Germinal center (tissue), 1 donor: ENCODE measurements at regions not wholly inside any gene's neighbourhood (a gene's known extent, or its start where the extent isn't known, plus 50 kb on each side); places are given as distances from the start of the nearest gene placed in this dataset.
"Not testable (repeated sequence)": the region's sequence is repeated elsewhere in the genome, so short reads cannot be mapped to it uniquely, and the experiment has no call there.

Experiments used
- DNase-seq: peaks from one replicate; pipeline ENCODE4 v3.0.0; 2012; ENCODE audit warnings: mixed read lengths, low spot score

DNA sequence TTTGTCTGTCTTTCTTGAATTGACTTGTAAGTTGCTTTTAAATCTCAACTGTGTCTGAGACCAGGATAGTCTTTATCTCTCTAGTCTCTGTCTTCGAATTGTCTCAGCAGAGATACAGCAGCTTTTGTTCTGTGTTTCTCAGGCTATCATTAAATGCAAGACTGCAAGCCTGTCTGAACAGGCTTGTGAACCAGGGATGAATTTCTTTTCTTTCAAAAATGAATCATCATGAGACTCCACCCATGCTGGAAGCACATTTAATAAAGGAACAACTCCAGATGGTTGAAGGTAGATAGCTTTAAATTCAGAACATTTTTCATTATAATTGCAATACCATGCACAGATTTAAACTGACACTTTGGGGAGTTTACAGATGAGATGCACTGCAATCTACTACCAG lies 155.9 kb downstream of the SEC23IP start:
- no peak for DNase-seq

DNA sequence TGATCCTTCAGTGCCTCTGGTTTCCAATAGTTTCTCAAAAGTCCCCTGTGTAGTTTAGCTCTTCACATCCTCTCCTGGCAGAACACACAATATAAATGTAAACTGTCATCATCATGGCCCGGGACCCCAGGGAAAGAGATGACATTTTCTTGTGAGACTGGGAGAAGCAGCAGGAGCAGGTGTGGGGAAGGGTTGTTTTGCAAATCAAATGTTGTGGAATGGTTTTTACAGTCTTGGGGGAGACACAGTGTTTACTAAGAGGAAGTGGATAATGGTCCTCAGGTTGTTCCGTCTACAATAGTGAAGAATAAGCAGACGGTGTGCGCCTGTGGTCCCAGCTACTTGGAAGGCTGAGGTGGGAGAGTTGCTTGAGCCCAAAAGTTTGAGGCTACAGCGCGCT lies 159.1 kb downstream of the SEC23IP start:
- peak; percentile 10 for DNase-seq

DNA sequence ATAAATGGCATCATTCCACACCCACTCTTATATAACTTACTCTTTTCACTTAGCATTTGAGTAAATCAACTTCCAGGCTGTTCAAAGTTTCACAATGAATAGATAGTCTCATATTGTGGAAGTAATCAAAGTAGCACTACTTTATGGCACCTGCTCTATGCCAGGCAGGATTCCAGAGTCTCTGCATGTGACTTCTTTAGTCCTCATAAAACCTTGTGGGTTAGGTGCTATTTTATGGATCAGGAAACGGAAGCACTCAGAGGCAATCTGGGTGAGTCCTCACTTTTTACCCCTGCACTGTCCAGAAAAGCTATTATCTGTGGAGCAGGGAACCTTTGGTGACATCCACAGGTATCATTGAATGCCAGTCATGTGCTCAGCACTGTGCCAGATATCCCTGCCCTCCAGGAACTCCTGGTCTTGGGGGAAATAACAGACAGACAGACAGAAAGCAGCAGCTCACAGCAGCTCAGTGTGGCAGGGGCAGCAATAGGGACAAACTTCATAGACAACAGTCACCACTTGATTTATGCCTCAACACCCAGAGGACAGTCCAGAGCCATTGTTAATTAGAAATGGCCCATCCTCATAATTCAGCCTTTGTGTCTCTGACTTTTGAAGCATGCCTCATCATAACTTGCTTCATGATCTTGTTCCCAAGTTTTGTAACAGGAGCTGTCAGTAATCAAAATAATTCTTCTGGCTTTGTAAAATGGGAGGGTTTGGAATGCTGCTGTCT lies 160.6 kb downstream of the SEC23IP start:
- no peak for DNase-seq

DNA sequence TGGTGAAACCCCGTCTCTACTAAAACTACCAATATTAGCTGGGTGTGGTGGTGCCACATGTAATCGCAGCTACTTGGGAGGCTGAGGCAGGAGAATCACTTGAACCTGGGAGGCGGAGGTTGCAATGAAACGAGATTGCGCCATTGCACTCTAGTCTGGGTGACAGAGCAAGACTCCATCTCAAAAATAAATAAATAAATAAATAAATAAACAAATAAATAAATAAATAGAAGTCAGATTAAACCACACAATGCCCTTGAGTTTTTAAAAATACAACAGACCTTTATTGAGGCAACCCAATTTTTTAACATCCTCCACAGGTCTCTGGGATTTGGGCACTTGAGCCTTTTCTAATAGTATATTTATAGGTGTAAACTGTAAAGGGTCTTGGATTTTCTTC lies 167.3 kb downstream of the SEC23IP start:
- not testable (repeated sequence) for DNase-seq

DNA sequence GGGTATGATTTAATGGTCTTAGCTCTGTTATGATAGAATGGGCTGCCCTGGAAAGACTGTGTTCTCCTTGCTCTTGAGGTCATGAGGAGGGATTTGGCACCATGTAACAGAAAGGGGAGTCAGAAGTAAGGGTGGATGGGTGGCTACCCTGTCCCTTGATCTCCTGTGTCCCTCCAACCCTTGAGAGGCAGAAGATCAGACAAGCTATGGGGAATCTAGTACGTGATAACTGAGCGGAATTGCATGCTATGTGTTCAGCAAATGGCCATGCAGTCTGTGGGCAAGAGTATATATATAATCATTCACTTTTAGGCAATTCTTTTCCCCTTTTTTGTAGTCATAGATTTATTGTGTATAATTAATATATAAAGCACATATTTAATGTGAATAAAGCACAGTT lies 174.9 kb downstream of the SEC23IP start:
- no peak for DNase-seq

DNA sequence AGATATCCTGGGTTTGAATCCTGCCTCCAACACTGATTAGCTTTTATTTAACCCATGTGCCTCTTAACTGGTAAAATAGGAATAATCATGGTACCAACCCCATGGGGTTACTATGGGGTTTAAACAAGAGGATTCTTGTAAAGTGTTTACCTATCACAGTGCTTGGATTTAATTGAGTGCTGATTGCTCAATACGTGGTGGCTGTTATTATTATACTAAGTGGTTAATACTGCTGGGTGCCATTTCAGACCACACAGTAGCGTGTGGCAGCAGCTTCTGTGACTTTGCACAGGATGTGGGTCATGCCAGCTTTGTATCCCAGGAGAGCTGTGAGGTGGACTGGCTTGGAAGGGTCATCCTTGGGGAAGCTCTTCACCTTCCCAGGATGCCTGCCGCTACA lies 177.2 kb downstream of the SEC23IP start:
- no peak for DNase-seq

DNA sequence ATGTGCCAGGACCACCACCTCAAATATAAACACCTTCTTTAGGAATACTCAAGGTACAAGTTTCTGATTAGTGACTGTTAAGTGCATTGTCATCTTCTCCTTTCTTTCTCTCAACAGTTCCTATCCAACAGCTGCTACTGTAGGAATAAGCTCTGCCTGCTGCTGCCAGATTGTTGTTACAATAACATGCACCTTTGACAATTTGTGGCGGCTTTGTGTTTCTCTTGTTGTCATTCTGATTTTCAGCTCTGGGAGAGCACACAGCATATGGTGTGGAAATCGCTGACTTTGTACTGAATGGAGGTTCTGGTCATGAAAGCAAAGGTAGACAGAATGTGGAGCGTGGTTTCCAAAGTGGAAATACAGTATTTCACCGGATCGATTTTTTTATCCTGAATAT lies 182.8 kb downstream of the SEC23IP start:
- no peak for DNase-seq

DNA sequence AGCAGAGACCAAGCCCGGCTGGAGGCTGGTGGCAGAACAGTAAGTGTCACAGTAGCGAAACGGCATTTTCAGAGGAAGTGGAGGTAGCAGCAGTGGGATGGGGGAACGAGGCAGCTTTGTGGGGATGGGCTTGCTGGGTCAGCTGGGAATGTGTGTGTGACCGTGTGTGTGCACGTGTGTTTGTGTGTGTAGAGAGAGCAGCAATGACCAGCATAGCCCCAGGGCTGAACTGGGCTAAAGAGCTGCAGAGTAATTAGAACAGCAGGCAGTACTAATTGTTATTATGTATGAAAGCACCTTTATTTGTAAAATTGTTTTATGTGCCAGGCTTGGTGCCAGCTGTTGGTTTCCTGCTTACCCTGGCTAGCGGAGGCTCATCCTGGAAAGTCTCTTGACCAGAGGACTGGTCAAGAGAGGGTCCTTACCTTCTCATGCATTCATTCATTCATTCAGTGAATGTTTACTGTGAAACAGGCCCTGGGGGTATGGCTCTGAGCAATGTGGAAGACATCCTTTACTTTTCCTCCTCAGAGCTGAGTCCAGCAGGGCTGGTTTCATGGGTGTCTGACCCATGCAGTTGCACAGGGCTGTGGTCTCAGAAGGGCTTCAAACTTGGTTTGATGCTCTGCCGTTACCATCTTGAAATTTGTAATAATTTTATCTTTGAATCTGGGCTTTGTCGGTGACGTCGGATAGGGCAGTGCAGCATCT lies 184.6 kb downstream of the SEC23IP start:
- no peak for DNase-seq

DNA sequence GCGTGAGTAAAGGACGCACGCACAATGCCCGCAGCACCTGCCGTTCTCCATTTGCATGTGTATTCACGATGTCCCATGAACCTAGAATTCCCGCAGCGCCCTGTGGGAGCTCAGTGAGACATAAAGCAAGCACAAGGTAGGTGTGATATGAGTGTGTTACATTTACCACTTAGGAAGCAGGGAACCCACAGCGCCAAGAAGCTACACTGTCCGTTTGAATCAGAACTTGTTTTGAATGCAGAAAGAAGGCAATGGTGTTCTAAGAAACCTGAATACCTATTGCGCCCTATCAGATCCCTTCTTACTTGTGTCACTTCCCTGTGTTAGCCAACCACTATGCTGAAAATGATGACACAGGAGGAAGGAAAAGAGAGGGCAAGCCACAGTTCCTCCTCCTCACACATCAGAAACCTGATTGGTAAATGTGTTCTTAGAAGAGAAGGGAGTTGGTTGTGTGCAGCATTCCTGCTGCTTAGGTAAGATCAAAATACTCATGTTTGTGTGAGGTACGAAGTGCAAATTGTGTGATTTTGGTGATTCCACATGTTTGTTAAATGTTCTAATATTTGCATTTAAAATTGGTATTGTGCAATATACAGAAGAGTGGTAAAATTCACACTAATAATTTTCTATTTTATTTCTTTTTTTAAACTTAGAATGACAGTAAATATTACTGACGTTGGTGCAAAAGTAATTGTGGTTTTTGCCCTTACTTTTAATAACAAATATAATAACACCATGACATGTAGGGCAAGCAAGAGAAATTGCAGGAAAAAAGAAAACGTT lies 185.4 kb downstream of the SEC23IP start:
- DNase-seq, result peak; percentile 20

DNA sequence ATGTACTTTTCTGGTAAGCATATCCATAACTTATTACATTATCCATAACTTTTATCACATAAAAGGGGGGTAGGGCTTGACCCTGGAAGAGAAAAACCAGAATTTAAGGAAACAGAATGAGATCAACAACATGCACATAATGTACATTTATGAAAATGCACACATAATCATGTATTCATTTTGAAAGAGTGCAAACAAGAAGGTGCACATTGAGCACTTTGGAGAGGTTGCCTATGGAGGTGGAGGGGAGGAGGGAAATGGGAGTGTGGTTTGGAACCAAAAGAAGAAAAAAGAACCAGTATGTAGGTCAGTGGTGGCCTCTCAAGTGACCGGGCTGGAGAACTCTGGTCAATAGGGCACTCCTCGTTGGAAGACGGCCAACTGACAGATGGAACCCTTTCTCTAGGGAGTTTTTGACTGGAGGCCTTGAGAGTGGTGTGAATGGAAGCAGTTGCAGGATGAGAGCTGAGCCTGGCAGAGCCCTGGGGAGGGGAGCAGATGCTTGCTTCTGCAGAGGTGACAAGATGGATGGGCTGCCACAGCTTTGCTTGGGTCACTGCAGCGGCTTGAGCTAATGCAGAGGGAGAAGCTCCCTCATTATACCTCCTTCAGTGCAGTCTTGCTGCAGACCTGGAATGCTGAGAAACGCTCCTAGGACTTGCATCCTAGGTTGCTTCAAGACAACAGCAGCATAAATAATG lies 192.7 kb downstream of the SEC23IP start:
- no peak for DNase-seq

DNA sequence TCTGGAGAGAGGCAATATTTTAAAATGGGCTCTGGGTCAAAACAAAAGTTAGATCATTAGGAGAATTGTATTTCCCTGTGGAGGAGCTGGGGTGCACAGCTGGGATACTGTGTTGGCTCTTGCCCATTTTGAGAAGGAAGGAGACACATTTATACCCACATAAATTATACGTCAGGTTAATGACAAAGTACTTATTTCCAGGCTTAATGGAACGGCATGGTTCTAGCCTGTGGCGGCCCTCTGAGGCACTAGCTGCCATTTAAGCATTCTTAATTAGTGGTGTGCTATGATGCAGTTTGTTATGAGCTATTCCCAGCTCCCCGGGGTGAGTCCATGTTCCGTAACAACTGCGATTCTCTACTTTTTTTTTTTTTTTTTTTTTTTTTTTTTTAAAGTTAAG lies 193.5 kb downstream of the SEC23IP start:
- no peak for DNase-seq

DNA sequence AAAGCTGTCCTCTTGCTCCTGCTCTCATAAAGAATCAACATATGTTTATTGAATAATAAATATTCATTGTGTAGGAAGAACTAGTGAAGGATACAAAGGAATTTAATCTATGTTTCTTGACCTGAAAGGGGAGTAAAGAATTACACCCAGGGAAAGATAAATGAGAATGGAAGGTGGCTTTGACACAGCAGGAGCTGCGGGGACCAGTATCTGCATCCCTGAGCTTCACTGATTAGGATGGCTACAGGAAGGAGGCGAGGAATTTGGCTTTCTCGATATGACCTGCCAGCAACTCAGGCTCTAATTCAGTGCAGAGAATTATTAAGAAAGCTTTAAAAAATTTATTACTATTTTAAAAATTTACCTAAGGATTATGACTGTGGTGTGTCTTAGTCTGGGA lies 194.6 kb downstream of the SEC23IP start:
- DNase-seq, result no peak

DNA sequence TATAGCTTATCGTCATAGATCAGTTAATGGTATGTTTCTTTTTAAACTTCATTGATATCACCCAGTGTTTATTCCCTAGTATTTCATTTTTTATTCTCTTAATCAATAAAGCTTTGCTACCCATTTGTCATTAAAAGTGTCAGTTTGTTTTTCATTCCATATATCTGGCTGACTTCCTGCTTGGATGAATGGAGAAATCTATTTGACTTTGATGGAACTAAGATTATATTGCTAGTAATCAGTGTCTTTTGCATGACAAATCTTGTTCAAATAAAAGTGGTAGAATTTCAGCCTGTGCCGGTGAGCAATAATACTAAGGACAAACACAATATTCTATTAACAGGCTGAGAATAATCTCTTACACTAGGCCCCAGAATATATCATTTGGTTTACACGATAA lies 203.3 kb downstream of the SEC23IP start:
- no peak for DNase-seq

DNA sequence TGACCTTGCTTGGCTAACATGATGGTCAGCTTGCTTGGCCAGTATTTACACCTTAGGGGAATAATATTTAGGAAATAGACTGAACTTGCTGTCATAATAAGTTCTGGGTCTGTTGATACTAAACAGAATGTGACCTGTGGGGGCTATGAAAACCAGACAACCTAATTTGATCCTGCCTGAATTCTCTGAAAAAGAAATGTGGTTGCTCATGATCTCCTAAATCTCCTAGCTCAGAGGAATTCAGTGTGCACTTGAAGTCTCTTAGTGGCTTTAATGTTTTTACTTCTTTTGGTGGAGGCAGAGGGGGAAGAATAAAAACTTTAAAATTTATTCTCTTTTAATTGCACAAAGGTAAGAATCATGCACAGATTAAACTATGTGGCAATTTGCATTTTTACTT lies 205.2 kb downstream of the SEC23IP start:
- DNase-seq, result no peak

DNA sequence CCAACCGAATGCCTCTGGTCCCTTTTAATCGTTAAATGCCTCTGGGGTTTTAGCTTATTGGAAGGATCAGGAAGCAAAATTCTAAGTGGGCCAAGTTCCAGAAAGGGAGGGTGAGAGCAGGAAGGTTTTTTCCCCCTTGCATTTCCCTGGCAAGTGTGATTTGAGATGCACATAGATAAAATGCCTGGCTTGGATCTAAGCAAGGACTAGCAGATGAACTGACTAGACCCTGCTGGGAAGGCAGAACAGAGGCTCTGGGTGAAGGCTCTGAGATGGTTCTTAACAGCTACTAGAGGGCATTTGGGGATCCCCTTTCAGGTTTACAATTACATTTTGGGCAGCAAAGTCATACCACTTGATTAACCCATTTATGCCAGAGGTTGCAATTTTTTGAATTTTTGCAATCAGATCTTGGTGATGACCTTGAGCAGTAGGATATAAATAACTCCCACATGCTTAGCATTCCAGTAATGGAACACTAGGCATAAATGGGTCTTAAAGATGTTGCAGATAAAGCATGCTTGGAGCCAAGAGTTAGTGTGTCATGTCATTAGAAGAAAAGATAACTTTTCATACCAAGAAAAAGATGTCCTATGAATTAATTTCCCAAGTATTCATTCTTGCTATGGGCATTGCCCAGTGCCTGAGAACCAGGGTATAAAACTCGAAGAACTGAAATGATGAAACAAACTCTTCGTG lies 205.9 kb downstream of the SEC23IP start:
- DNase-seq, result no peak

DNA sequence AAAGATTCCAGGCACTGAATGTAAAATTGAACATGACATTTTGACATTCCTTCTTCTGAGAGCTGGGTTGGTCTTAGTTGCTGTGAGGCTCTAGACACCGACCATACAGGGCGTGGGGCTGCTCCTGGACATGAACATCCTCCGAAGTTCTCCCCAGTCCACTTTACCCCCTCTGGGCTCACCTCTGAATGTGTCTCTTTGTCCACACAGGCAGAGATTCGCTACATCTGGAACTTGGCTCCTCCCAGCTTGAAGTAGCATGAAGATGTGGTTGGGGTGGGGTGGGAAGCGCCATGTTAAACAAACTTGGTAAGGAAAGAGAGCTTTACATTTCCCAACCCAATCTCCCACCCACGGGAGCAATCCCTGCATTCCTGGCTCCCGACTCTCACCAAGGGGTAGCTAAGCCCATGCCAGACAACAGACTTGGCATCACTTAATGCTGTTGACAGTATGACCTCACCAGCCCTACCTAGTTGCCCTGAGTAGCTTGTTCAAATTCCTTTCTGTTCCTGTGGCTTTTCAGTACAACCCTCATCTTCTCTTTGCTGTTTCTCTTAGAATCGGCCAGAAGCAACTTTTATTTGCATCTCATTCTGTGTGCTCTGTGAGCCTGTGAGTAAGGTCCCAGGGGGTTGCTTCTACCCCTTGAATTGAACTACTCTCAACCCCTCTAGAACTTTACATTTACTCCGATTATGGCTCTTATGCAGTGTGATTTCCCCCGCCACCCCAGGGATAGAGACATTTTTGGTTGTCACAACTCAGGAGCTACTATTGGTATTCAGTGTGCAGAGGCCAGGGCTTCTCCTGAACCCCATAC lies 211.4 kb downstream of the SEC23IP start:
- DNase-seq, result peak; percentile 26

DNA sequence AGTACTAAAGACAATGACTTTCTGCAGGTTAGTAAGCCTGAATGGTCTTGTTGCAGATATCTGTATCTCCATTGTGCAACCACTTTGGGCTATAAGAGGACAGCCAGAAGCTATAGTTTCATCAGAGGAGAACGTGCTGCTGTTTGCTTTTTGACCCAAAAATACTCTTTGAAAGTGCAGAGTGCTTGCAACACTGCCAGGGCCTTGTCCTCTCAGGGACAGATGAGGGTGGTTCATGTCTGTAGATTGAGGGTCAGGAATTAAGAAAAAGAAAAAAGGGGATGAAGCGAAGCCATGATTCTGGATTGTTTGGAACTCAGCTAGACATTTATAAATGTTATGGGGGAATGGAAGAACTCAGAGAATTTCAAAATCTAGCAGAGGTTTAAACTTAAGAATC lies 212.5 kb downstream of the SEC23IP start:
- DNase-seq, result no peak

DNA sequence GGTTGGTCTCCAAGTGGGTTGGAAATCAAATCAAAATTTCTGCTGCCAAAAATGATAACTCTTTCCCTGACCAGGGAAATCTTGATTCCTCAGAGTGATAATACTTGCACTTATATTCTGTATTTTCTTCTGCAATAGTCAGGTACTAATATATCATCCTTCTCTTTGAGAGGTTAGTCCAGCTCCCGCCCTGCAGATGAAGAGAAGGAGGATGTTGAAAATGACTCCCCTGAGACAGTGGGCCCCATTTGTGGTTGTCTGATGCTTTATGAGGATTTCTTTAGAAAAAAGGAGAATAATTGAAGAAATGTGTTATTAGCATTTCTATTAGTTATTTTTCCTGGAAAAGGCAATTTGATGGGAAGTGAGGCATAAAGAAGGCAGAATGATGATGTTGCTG lies 213.0 kb downstream of the SEC23IP start:
- DNase-seq, result no peak

DNA sequence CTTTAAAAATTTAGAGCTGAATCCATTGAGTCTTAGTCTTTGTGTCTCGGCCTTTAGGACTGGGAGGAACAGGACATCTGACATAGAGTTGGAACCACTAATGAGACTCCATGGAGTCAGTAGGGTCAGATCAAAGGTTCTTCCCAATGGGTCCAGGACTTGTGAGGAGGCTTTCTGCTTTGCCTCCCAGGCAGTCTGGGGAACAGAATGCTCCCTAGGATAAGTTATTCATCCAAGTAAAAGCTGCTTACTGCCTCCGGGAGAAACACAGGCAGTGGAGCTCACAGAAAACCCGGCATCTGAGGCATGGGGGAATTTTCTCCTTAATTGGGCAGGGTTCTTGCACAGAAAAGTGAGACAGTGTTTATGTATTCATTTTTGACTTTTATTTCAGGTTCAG lies 216.4 kb downstream of the SEC23IP start:
- no peak for DNase-seq

DNA sequence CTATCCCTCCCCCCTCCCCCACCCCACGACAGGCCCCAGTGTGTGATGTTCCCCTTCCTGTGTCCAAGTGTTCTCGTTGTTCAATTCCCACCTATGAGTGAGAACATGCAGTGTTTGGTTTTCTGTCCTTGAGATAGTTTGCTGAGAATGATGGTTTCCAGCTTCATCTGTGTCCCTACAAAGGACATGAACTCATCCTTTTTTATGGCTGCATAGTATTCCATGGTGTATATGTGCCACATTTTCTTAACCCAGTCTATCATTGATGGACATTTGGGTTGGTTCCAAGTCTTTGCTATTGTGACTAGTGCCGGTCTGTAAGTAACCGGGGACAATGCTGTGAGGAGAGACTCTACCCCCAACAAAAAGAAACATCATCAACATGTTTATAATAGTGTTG lies 217.2 kb downstream of the SEC23IP start:
- DNase-seq, result not testable (repeated sequence)

DNA sequence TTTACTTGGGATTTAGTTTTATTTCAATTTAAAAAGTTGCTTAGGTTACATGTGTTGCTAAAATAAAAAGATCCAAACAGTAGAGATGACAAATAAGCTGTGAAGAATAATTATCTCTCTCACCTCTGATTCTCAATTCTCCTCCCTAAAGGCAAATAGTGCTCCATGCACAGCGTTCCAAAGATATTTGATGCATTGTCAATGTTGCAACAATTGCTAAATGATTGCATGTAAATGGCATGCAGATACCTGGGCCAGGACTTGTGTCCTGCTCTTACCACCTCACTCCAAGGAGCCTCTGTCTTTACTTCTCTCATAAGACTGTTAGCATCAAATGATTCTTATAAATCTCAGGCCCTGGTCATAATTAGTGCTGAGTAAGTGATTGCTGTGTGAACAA lies 217.7 kb downstream of the SEC23IP start:
- no peak for DNase-seq
